ENCODE measurements at regions not wholly inside any gene's neighbourhood (a gene's known extent, or its start where the extent isn't known, plus 50 kb on each side); places are given as distances from the start of the nearest gene placed in this dataset.

DNA sequence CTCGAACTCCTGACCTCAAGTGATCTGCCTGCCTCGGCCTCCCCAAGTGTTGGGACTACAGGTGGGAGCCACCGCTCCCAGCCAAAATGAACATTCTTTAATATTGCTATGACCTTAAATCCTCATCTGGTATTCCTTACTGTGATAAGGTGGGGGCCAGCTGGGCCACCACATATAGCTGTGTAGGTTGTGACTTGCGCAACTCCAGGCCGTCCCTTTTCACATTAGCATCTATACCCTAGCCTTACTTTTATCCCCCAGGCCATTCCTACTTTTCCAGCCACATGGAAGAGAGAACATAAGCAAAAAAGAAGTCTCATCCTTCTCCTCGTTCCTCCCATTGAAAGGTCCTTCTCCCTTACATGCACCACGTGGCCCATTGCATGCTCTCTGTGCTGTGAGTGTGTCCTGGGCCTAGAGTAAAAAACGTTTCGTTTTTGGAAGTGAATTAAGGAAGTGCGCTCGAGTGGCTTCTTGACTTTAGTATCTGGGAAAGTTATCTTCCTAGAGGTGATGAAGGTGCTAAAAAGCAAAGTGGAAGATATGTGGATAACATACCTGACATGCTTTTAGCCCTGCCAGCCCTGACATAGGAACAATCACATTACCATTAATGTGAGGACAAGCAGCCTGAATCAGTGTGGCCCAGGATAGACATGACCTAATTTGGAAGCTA lies 56.8 kb upstream of the KIF13A start:
- no peak overlapping the region for H3K27ac ChIP-seq (ENCODE audit: extremely low read depth, low read depth, low read length)
- H3K4me3 ChIP-seq (ENCODE audit: low read depth, low read length): no peak overlapping the region
- POLR2A ChIA-PET: interaction anchor here (0.6 kb wide), 1 partner anchor 51 kb away, joined by 3 read pairs; no protein-coding TSS in a partner anchor
- no peaks in the 10 kb centered on the region for H3K9me3 ChIP-seq (ENCODE audit: control insufficient read depth, insufficient read depth, low read depth, low read length)
- TF ChIP-seq ZNF701 (tag by site-specific recombination; IDR thresholded peaks at IDR 0.05): no peak
- TF ChIP-seq ZFP41 (tag by site-specific recombination; IDR thresholded peaks at IDR 0.05; ENCODE audit: borderline replicate concordance): no peak
- no peak for TF ChIP-seq ZSCAN16 (tag by site-specific recombination; IDR thresholded peaks at IDR 0.05)
- TF ChIP-seq ZNF677 (tag by site-specific recombination; IDR thresholded peaks at IDR 0.05): no peak
- TF ChIP-seq, protein P1, sequence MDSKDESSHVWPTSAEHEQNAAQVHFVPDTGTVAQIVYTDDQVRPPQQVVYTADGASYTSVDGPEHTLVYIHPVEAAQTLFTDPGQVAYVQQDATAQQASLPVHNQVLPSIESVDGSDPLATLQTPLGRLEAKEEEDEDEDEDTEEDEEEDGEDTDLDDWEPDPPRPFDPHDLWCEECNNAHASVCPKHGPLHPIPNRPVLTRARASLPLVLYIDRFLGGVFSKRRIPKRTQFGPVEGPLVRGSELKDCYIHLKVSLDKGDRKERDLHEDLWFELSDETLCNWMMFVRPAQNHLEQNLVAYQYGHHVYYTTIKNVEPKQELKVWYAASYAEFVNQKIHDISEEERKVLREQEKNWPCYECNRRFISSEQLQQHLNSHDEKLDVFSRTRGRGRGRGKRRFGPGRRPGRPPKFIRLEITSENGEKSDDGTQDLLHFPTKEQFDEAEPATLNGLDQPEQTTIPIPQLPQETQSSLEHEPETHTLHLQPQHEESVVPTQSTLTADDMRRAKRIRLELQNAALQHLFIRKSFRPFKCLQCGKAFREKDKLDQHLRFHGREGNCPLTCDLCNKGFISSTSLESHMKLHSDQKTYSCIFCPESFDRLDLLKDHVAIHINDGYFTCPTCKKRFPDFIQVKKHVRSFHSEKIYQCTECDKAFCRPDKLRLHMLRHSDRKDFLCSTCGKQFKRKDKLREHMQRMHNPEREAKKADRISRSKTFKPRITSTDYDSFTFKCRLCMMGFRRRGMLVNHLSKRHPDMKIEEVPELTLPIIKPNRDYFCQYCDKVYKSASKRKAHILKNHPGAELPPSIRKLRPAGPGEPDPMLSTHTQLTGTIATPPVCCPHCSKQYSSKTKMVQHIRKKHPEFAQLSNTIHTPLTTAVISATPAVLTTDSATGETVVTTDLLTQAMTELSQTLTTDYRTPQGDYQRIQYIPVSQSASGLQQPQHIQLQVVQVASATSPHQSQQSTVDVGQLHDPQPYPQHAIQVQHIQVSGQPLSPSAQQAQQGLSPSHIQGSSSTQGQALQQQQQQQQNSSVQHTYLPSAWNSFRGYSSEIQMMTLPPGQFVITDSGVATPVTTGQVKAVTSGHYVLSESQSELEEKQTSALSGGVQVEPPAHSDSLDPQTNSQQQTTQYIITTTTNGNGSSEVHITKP (tag by site-specific recombination; IDR thresholded peaks at IDR 0.05): no peak
- TF ChIP-seq ZNF157 (tag by site-specific recombination; IDR thresholded peaks at IDR 0.05): no peak
- TF ChIP-seq, protein P2, sequence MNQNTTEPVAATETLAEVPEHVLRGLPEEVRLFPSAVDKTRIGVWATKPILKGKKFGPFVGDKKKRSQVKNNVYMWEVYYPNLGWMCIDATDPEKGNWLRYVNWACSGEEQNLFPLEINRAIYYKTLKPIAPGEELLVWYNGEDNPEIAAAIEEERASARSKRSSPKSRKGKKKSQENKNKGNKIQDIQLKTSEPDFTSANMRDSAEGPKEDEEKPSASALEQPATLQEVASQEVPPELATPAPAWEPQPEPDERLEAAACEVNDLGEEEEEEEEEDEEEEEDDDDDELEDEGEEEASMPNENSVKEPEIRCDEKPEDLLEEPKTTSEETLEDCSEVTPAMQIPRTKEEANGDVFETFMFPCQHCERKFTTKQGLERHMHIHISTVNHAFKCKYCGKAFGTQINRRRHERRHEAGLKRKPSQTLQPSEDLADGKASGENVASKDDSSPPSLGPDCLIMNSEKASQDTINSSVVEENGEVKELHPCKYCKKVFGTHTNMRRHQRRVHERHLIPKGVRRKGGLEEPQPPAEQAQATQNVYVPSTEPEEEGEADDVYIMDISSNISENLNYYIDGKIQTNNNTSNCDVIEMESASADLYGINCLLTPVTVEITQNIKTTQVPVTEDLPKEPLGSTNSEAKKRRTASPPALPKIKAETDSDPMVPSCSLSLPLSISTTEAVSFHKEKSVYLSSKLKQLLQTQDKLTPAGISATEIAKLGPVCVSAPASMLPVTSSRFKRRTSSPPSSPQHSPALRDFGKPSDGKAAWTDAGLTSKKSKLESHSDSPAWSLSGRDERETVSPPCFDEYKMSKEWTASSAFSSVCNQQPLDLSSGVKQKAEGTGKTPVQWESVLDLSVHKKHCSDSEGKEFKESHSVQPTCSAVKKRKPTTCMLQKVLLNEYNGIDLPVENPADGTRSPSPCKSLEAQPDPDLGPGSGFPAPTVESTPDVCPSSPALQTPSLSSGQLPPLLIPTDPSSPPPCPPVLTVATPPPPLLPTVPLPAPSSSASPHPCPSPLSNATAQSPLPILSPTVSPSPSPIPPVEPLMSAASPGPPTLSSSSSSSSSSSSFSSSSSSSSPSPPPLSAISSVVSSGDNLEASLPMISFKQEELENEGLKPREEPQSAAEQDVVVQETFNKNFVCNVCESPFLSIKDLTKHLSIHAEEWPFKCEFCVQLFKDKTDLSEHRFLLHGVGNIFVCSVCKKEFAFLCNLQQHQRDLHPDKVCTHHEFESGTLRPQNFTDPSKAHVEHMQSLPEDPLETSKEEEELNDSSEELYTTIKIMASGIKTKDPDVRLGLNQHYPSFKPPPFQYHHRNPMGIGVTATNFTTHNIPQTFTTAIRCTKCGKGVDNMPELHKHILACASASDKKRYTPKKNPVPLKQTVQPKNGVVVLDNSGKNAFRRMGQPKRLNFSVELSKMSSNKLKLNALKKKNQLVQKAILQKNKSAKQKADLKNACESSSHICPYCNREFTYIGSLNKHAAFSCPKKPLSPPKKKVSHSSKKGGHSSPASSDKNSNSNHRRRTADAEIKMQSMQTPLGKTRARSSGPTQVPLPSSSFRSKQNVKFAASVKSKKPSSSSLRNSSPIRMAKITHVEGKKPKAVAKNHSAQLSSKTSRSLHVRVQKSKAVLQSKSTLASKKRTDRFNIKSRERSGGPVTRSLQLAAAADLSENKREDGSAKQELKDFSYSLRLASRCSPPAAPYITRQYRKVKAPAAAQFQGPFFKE (tag by site-specific recombination; IDR thresholded peaks at IDR 0.05; ENCODE audit: borderline replicate concordance): no peak
- no peak for TF ChIP-seq ZNF544 (tag by site-specific recombination; IDR thresholded peaks at IDR 0.05)
- TF ChIP-seq, protein P3, sequence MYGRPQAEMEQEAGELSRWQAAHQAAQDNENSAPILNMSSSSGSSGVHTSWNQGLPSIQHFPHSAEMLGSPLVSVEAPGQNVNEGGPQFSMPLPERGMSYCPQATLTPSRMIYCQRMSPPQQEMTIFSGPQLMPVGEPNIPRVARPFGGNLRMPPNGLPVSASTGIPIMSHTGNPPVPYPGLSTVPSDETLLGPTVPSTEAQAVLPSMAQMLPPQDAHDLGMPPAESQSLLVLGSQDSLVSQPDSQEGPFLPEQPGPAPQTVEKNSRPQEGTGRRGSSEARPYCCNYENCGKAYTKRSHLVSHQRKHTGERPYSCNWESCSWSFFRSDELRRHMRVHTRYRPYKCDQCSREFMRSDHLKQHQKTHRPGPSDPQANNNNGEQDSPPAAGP (tag by site-specific recombination; IDR thresholded peaks at IDR 0.05): no peak
- TF ChIP-seq ZNF561 (tag by site-specific recombination; IDR thresholded peaks at IDR 0.05; ENCODE audit: borderline replicate concordance): no peak
- no peak for TF ChIP-seq ZNF335 (tag by site-specific recombination; conservative IDR thresholded peaks at IDR 0.05)
- CTCF ChIA-PET: interaction anchor here (0.7 to 2.6 kb wide), 4 partner anchors 20 to 79 kb away, joined by 3 to 6 read pairs (median 4); no protein-coding TSS in a partner anchor
- no peaks in the 10 kb centered on the region for H3K36me3 ChIP-seq (ENCODE audit: control insufficient read depth in 2 of 2, insufficient read depth in 1 of 2, low read length in 2 of 2)
- no peaks in the 10 kb centered on the region for H3K4me1 ChIP-seq (ENCODE audit: control insufficient read depth, insufficient read depth, low read length)

DNA sequence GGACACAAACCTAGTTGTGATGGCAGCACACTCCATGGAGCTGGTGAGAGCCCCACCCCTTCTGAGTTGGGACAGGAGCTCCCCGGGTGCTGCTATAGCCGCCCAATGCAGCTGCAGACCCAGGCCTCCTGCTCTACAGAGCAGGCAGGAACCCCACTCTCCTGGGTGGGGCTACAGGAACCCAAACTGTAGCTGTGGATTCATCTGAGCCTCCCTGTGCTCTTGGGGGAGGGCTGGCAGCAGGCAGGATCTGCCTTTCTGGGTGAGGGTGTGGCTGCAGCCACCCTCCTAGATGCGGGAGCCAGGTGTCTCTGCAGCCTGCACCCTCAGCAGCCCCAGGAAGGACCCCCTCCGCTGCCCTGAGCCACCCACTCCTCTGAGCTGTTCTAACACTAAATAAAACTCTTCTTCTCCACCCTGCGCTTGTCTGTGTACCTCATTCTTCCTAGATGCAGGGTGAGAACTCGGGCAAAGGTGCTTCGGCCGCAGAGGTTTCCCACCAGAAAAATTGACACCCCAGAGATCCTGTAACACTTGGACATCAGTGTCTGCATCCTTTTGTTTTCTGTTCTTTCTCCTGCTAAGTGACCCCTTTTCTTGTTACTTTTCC lies 55.2 kb upstream of the KIF13A start:
- POLR2A ChIA-PET: interaction anchor here (0.6 to 1.0 kb wide), 3 partner anchors 49 to 74 kb away, joined by 3 to 5 read pairs (median 4); partner anchors contain the start of gene KIF13A
- Histone ChIP-seq H3K4me3 (ENCODE audit: low read depth, low read length) (no peak overlapping the region), H3K27ac (ENCODE audit: extremely low read depth, low read depth, low read length) (no peak overlapping the region), H3K4me1 (ENCODE audit: control insufficient read depth, insufficient read depth, low read length) (no peaks in the 10 kb centered on the region), H3K9me3 (ENCODE audit: control insufficient read depth, insufficient read depth, low read depth, low read length) (no peaks in the 10 kb centered on the region), H3K36me3 (ENCODE audit: control insufficient read depth in 2 of 2, insufficient read depth in 1 of 2, low read length in 2 of 2) (no peaks in the 10 kb centered on the region)
- CTCF ChIA-PET: interaction anchor here (0.6 to 2.6 kb wide), 7 partner anchors 19 to 1225 kb away, joined by 3 to 6 read pairs (median 3); no protein-coding TSS in a partner anchor
- TF ChIP-seq ZNF341 (tag by site-specific recombination; IDR thresholded peaks at IDR 0.05; ENCODE audit: low read depth): 0 out of 2 replicates have a peak, but pooled peaks have one; percentile 13
- TF ChIP-seq, protein P4, sequence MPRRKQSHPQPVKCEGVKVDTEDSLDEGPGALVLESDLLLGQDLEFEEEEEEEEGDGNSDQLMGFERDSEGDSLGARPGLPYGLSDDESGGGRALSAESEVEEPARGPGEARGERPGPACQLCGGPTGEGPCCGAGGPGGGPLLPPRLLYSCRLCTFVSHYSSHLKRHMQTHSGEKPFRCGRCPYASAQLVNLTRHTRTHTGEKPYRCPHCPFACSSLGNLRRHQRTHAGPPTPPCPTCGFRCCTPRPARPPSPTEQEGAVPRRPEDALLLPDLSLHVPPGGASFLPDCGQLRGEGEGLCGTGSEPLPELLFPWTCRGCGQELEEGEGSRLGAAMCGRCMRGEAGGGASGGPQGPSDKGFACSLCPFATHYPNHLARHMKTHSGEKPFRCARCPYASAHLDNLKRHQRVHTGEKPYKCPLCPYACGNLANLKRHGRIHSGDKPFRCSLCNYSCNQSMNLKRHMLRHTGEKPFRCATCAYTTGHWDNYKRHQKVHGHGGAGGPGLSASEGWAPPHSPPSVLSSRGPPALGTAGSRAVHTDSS (tag by site-specific recombination; IDR thresholded peaks at IDR 0.05): no peak
